Activated CD4-positive, alpha-beta memory T cell treated with anti-CD3 and anti-CD28 coated beads, Interleukin-2, amount 10 ng/mL, durations not matched to agents 7 days and 5 days (primary cell): ENCODE measurements at regions not wholly inside any gene's neighbourhood (a gene's known extent, or its start where the extent isn't known, plus 50 kb on each side); places are given as distances from the start of the nearest gene placed in this dataset.
"Not testable (repeated sequence)": the region's sequence is repeated elsewhere in the genome, so short reads cannot be mapped to it uniquely, and the experiment has no call there.

Experiments
- CTCF ChIA-PET: fragments of 350-600 bp; sonication (Branson Sonifier 250); formaldehyde crosslinking; loops from one replicate; lab custom pipeline; 2021; ENCODE audit warnings: antibody characterized with exemption, inconsistent platforms; lab: Charles Lee
- POLR2A ChIA-PET: fragments of 350-600 bp; sonication (Branson Sonifier 250); formaldehyde crosslinking; loops from one replicate; lab custom pipeline; 2021; ENCODE audit warnings: antibody characterized with exemption; lab: Charles Lee
- DNase-seq: peaks from one replicate; pipeline ENCODE4 v3.0.0-alpha.2; 2020
- H3K27ac Mint-ChIP-seq: one replicate; pipeline ENCODE4 v1.8.0; 2021; ENCODE audit warnings: mild to moderate bottlenecking, mixed read lengths
- H3K27me3 Mint-ChIP-seq: one replicate; pipeline ENCODE4 v1.8.0; 2021; ENCODE audit warnings: mixed read lengths
- H3K36me3 Mint-ChIP-seq: one replicate; pipeline ENCODE4 v1.8.0; 2021; ENCODE audit warnings: low read depth, mixed read lengths
- H3K4me1 Mint-ChIP-seq: one replicate; pipeline ENCODE4 v1.8.0; 2021; ENCODE audit warnings: mixed read lengths
- H3K4me3 Mint-ChIP-seq: one replicate; pipeline ENCODE4 v1.8.0; 2021; ENCODE audit warnings: mild to moderate bottlenecking, mixed read lengths
- H3K9me3 Mint-ChIP-seq: one replicate; pipeline ENCODE4 v1.8.0; 2021; ENCODE audit warnings: mixed read lengths

DNA sequence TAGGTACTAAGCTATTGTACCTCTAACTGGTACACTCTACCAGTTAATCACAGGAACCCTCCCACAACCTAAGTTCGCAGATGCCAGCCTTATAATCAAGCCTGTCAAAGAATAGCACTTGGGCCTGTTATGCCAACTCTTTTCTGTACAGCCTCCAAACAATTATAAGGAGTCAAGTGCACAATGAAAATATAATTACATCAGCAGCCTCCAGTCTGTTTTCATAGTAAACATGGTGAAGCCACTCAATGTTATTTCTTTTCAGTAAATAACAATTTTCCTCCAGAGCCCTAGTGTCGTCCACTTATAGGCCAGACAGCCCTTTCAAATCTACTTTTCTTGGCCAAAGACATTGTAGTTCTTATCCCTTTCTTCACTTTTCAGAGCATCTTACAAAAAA is 82.7 kb upstream of the CARMIL1 start:
- H3K9me3 Mint-ChIP-seq = no peaks in the 10 kb centered on the region
- H3K4me3 Mint-ChIP-seq = no peak overlapping the region
- ChIA-PET POLR2A (no interaction called here), CTCF (no interaction called here)
- H3K27me3 Mint-ChIP-seq = peaks cover 7% of the 10 kb centered on the region
- H3K27ac Mint-ChIP-seq = no peak overlapping the region
- H3K36me3 Mint-ChIP-seq = no peaks in the 10 kb centered on the region
- DNase-seq = no peak
- no peaks in the 10 kb centered on the region for H3K4me1 Mint-ChIP-seq

DNA sequence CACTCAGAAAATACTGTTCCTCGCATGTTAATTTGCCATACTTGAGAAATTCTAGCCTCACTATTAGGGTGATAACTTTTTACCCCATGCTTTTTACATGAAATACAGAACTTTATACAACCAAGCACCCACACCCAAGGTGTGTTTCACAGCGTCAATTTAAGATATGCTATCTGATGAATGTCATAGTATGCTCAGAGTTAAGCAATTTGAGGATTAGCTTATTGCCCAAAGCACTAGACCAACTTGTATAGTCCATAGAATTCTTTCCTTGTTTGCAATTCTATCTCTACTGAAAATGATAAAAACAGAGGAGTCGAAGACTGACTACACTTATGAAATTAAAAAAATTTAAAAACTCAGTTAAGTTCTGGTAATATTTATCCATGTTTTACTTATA is 82.1 kb upstream of the CARMIL1 start:
- DNase-seq = no peak
- Mint-ChIP-seq H3K9me3 (no peaks in the 10 kb centered on the region), H3K4me3 (no peak overlapping the region), H3K27me3 (peaks cover 7% of the 10 kb centered on the region), H3K4me1 (no peaks in the 10 kb centered on the region), H3K27ac (no peak overlapping the region), H3K36me3 (no peaks in the 10 kb centered on the region)
- ChIA-PET CTCF (no interaction called here), POLR2A (no interaction called here)

DNA sequence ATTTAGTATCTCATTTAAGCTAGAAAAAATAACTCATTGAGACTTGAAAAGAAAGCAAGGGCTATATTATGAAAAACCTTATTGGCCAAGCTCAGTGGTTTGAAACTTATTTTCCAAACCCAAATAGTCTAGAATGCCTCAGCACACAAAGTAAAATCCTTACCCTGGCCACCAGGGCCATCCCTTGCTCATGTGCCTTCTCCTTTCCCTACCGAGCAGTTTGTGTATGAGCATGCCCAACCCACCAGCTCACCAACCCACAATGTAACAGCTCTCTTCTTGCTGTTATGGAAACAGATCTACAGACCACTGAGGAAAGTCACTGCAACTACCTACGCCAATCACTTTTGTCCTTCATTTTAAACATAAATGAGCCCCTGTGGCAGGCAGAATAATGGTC is 79.6 kb upstream of the CARMIL1 start:
- no peak for DNase-seq
- CTCF ChIA-PET = interaction anchor here (1.1 to 1.6 kb wide), 3 partner anchors 17 to 290 kb away, joined by 3 to 4 read pairs (median 4); no protein-coding TSS in a partner anchor
- POLR2A ChIA-PET = no interaction called here
- H3K27me3 Mint-ChIP-seq = peaks cover 7% of the 10 kb centered on the region
- no peaks in the 10 kb centered on the region for H3K9me3 Mint-ChIP-seq
- H3K36me3 Mint-ChIP-seq = no peaks in the 10 kb centered on the region
- H3K4me3 Mint-ChIP-seq = no peak overlapping the region
- H3K4me1 Mint-ChIP-seq = no peaks in the 10 kb centered on the region
- no peak overlapping the region for H3K27ac Mint-ChIP-seq

DNA sequence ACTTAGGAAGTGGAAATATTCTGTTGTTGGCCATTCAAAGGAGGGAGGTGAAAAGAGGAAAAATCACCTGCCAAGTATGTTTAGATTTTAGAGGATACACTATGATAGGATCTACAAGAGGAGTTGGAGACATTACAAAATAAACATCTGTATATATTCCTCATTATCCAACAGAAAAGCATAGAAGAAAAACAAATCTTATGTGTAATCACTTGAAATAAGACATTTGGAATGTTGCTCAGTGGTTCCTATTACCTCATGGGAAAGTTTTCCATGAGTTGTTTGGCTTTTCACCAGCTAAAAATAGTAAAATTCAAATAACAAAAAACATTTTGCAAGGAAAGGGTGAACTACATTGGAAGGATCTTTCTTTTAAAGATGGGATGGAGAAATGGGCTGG is 76.7 kb upstream of the CARMIL1 start:
- no peak overlapping the region for H3K4me3 Mint-ChIP-seq
- DNase-seq = no peak
- no peaks in the 10 kb centered on the region for H3K36me3 Mint-ChIP-seq
- H3K4me1 Mint-ChIP-seq = no peaks in the 10 kb centered on the region
- H3K27me3 Mint-ChIP-seq = peaks cover 17% of the 10 kb centered on the region
- CTCF ChIA-PET = interaction anchor here (1.0 kb wide), 1 partner anchor 21 kb away, joined by 3 read pairs; no protein-coding TSS in a partner anchor
- peaks cover 3% of the 10 kb centered on the region for H3K9me3 Mint-ChIP-seq
- no peak overlapping the region for H3K27ac Mint-ChIP-seq
- POLR2A ChIA-PET = no interaction called here

DNA sequence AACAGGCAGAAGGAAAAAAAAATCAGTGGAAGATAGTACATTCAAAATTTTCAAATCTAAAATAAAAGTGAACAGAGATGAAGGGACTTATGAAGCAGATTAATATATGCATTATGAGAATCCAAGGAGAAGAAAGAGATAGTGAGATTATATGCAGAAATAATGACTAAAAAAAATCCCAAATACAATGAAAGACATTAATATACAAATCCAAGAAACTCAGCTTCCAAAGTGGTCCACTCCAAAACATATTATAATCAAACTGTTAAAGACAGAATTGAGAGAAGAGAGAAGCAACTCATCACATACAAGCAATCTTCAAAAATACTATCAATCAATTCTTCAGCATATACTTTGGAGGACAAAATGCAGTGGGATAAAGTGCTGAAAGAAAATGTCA is 73.5 kb upstream of the CARMIL1 start:
- peaks cover 5% of the 10 kb centered on the region for H3K9me3 Mint-ChIP-seq
- no peaks in the 10 kb centered on the region for H3K36me3 Mint-ChIP-seq
- peaks cover 34% of the 10 kb centered on the region for H3K27me3 Mint-ChIP-seq
- H3K4me3 Mint-ChIP-seq = no peak overlapping the region
- ChIA-PET CTCF (no interaction called here), POLR2A (no interaction called here)
- DNase-seq = no peak
- no peaks in the 10 kb centered on the region for H3K4me1 Mint-ChIP-seq
- H3K27ac Mint-ChIP-seq = no peak overlapping the region

DNA sequence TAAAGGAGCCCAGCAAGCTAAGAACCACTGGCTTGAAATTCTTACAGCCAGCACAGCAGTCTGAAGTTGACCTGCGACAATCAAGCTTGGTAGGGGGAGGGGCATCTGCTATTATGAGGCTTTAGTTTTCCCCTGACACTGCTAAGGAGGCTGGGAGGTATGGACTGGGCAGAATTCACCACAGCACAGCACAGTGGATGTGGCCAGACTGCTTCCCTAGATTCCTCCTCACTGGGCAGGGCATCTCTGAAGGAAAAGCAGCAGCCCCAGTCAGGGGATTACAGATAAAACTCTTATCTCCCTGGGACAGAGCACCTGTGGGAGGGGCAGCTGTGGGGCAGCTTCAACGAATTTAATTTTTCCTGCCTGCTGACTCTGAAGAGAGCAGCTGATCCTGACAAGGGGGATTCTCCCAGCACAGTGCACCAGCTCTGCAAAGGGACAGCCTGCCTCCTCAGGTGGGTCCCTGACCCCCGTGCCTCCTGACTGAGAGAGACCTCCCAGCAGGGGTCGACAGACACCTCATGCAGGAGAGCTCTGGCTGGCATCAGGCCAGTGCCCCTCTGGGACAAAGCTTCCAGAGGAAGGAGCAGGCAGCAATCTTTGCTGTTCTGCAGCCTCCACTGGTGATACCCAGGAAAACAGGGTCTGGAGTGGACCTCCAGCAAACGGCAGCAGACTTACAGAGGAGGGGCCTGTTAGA is 71.6 kb upstream of the CARMIL1 start:
- H3K27me3 Mint-ChIP-seq = peaks cover 44% of the 10 kb centered on the region

DNA sequence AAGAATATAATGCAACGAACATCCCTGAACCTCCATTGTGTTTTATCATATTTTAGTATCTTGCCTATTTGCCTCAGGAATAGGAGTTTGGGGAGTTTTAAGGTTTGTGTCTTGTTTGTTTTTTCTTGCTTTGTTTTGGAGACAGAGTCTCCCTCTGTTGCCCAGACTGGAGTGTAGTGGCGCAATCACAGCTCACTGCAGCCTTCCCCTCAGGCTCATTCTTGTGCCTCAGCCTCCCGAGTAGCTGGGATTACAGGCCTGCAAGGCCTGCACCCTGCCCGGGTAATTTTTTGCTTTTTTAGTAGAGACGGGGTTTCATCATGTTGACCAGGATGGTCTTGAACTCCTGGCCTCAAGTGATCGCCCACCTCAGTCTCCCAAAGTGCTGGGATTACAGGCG is 63.3 kb upstream of the CARMIL1 start:
- DNase-seq = no peak
- POLR2A ChIA-PET = no interaction called here
- Mint-ChIP-seq H3K4me1 (peaks cover 3% of the 10 kb centered on the region), H3K27ac (no peak overlapping the region), H3K27me3 (peaks cover 13% of the 10 kb centered on the region), H3K36me3 (peaks cover 7% of the 10 kb centered on the region), H3K4me3 (no peak overlapping the region), H3K9me3 (peaks cover 8% of the 10 kb centered on the region)
- CTCF ChIA-PET = interaction anchor here (1.5 to 1.6 kb wide), 2 partner anchors 8 to 50 kb away, joined by 7 to 11 read pairs; no protein-coding TSS in a partner anchor

More for the DNA sequence above, 71.6 kb upstream of the CARMIL1 start:
- H3K9me3 Mint-ChIP-seq, H3K4me1 Mint-ChIP-seq, DNase-seq, H3K27ac Mint-ChIP-seq, POLR2A ChIA-PET, H3K4me3 Mint-ChIP-seq, H3K36me3 Mint-ChIP-seq: not testable (repeated sequence)
- CTCF ChIA-PET = interaction anchor here (0.6 kb wide), 1 partner anchor 16 kb away, joined by 3 read pairs; no protein-coding TSS in a partner anchor

DNA sequence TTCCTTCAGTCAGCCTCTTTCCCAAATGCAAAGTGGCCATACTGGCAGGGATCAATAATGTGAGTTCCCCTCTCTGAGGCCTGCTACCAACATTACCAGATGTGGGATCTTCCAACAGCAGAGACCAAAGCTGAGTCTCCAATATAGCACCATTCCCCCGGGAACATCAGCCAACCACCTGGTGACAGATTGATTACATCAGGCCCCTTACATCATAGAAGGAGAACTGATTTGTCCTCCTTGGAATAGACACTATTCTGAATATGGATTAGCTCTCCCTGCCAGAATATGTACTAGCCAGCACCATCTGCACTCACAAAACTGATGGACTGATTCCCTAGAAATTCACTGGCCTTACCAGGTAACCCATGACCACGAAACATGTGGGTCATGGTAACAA is 61.9 kb upstream of the CARMIL1 start:
- Mint-ChIP-seq H3K4me3 (no peak overlapping the region), H3K27ac (no peak overlapping the region), H3K27me3 (peaks cover 4% of the 10 kb centered on the region), H3K4me1 (peaks cover 3% of the 10 kb centered on the region), H3K9me3 (peaks cover 4% of the 10 kb centered on the region), H3K36me3 (peaks cover under 1% of the 10 kb centered on the region)
- ChIA-PET POLR2A (no interaction called here), CTCF (no interaction called here)
- DNase-seq = no peak

DNA sequence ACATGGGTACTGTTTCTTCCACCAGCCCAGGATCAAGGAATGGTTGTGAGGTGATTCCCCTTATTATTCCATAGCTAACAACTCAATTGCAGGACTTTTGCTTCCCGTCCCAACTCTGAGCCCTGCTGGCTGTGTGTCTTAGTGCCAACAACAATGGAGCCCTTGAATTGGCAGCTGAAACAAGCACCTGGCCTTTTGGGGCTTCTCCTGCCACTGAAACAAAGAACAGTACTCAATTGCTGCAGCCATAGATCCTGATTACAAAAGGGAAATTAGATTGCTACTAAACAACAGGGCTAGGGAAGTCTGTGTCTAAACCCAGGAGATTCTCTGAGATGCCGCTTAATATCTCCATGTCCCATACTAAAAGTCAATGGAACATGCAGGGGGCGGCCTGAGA is 61.3 kb upstream of the CARMIL1 start:
- H3K4me3 Mint-ChIP-seq = no peak overlapping the region
- no peaks in the 10 kb centered on the region for H3K36me3 Mint-ChIP-seq
- no peak overlapping the region for H3K27ac Mint-ChIP-seq
- H3K27me3 Mint-ChIP-seq = peaks cover 3% of the 10 kb centered on the region
- peaks cover 3% of the 10 kb centered on the region for H3K4me1 Mint-ChIP-seq
- peaks cover 2% of the 10 kb centered on the region for H3K9me3 Mint-ChIP-seq
- POLR2A ChIA-PET = no interaction called here
- CTCF ChIA-PET = no interaction called here
- DNase-seq = no peak

DNA sequence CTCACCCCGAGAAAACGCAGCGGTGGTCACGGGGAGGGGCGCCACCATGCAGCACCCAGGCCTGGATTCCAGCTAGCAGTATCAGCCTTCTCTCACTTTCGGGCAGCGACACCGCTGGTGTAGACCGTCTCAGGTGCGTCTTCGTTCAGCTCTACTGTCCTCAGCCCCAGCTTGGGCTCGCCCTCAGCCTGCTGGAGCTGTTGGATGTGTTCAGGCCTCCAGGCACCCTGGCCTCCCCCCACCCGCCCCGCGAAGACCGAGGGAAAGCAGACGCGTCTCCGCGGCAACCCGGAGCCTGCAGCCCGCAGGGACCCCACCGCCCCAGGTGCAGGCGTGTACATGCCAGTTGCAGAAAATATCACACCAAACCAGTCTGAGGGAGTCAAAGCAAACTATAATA is 60.8 kb upstream of the CARMIL1 start:
- Mint-ChIP-seq H3K4me1 (peaks cover 3% of the 10 kb centered on the region), H3K27ac (no peak overlapping the region), H3K9me3 (no peaks in the 10 kb centered on the region), H3K4me3 (no peak overlapping the region), H3K27me3 (peaks cover 1% of the 10 kb centered on the region), H3K36me3 (no peaks in the 10 kb centered on the region)
- no peak for DNase-seq
- ChIA-PET CTCF (no interaction called here), POLR2A (no interaction called here)

DNA sequence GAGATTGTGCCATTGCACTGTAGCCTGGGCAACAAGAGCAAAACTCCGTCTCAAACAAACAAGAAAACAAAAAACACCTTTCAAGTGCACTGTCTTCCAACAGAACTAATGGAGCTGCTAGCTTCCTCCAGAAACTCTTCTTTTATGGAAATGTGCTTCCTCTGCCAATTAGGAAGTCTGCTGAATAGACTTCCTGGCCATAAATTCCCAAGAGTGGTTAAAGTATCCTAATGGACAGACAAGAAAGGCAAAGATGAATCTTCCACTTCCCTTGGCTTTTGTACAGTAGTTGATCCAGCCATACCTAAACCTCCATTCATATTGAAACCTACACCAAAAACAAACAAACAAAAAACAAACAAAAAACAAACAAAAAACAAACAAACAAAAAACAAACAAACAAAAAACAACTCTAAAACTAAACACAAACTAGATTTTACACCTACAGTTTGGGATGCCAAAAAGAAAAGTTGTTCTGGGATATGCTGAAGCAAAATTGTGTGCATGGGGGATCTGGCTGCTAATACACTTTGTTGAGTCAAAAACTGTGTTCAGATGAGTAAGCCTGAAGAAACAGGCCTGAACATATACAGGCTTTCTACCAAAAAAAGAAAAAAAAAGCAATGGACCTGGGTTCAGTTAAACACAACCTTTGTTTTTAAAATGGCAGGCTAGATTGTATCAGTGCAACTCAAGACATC is 59.8 kb upstream of the CARMIL1 start:
- POLR2A ChIA-PET = interaction anchor here (0.8 kb wide), 1 partner anchor 269 kb away, joined by 3 read pairs; no protein-coding TSS in a partner anchor

DNA sequence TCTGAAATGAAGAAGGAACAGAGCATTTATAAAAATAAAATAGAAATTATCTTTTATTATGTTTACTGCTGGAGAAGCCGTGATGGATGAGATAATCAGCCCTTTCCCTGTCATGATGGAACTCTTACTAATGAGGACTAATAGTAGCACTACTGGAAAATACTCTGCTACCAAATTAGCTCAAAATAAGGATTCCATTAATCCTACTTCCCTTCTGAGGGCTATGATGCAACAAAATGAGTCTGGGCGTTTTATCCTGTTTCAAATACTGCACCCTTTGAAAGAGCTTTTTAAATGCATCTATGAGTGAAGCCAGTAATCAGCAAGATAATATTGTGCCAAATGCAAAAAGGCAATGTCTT is 59.3 kb upstream of the CARMIL1 start:
- POLR2A ChIA-PET = interaction anchor here (0.8 kb wide), 1 partner anchor 269 kb away, joined by 3 read pairs; no protein-coding TSS in a partner anchor
- CTCF ChIA-PET = no interaction called here
- Mint-ChIP-seq H3K27me3 (no peaks in the 10 kb centered on the region), H3K36me3 (no peaks in the 10 kb centered on the region), H3K4me3 (no peak overlapping the region), H3K9me3 (no peaks in the 10 kb centered on the region), H3K4me1 (peaks cover 16% of the 10 kb centered on the region), H3K27ac (no peak overlapping the region)
- DNase-seq = no peak

More for the DNA sequence above, 59.8 kb upstream of the CARMIL1 start:
- Mint-ChIP-seq H3K27me3 (no peaks in the 10 kb centered on the region), H3K9me3 (no peaks in the 10 kb centered on the region), H3K36me3 (no peaks in the 10 kb centered on the region), H3K27ac (no peak overlapping the region), H3K4me3 (no peak overlapping the region), H3K4me1 (peaks cover 14% of the 10 kb centered on the region)
- no peak for DNase-seq
- CTCF ChIA-PET = no interaction called here

DNA sequence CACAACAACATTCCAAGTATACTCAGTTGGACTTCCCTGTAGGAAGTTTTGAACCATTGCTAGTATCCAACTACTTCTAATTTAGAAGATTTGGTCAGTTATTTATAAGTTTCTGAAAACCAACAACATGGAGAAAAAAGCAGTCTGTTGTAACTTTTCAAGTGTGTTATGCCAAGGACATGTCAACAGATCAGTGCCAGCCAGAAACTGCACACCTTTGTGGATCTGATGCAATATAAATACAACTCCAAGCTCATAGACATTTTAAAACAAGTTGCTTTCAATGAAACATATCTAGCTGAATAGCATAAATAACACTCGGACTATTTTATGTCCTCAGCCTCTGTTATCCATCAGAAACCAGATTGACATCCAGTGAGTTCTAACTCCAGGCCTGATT is 58.3 kb upstream of the CARMIL1 start:
- H3K36me3 Mint-ChIP-seq = no peaks in the 10 kb centered on the region
- H3K9me3 Mint-ChIP-seq = no peaks in the 10 kb centered on the region
- H3K4me3 Mint-ChIP-seq = no peak overlapping the region
- DNase-seq = no peak
- POLR2A ChIA-PET = no interaction called here
- CTCF ChIA-PET = no interaction called here
- peaks cover 16% of the 10 kb centered on the region for H3K4me1 Mint-ChIP-seq
- no peak overlapping the region for H3K27ac Mint-ChIP-seq
- no peaks in the 10 kb centered on the region for H3K27me3 Mint-ChIP-seq
